GM20000 (cell line): ENCODE measurements at regions not wholly inside any gene's neighbourhood (a gene's known extent, or its start where the extent isn't known, plus 50 kb on each side); places are given as distances from the start of the nearest gene placed in this dataset.

Experiments
- DNase-seq: peaks from one replicate; pipeline ENCODE4 v3.0.0; 2012; ENCODE audit warnings: low spot score
- CTCF ChIP-seq: IDR thresholded peaks from 2 replicates; pipeline ENCODE4 v1.5.1; 2012; ENCODE audit warnings: mild to moderate bottlenecking, control low read depth; ENCODE audit errors: extremely low read depth, missing control alignments

GRCh38 chr2:216974321-216975302 lies 114.7 kb upstream of the TNP1 start:
- TF ChIP-seq CTCF, result no peak
- no peak for DNase-seq

DNA sequence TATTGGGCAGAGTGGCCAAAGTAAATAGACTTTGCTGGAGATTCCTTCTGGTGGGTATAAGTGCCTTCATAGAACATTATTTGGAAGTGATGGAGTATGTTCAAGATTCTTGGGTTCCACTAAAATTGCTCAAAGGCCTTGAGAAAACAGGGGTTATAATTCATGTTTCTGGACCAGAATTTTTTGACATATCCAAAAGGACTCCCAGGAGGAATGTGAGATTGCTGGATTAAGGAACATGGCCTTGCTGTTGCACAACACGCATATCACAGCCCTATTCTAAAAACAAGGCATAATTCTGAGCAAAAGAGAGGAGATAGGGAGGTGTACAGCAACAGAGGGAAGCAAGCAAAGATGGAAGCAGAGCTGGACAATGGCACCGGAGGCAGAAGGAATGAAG lies 111.7 kb upstream of the TNP1 start:
- no peak for DNase-seq
- no peak for TF ChIP-seq CTCF

DNA sequence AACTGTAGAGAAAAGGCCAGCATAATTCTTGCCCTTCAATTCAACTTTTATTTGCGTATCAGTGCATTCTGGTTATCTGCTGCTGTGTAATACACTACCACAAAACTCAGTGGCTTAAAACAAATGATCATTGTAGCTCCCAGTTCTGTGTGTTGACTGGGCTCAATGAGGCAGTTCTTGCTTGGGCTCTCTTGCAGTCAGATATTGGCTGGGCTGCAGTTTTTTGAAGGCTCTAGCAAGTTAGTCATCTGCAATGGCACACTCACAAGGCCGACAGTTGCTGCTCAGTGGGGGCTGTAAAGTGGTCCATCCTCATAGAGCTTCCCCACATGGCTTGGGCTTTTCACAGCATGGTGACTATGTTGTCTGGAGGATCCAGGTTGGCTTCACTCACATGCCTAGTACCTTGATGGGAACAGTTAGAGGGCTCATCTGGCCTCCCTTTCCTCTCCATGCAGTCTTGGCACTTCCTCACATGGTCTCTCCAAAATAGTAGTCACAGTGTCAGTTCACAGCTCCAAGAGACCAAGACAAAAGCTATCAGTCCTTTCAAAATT lies 110.6 kb upstream of the TNP1 start:
- no peak for DNase-seq
- no peak for TF ChIP-seq CTCF

GRCh38 chr2:216967889-216968288 lies 108.0 kb upstream of the TNP1 start:
- TF ChIP-seq CTCF, result no peak
- DNase-seq, result no peak

DNA sequence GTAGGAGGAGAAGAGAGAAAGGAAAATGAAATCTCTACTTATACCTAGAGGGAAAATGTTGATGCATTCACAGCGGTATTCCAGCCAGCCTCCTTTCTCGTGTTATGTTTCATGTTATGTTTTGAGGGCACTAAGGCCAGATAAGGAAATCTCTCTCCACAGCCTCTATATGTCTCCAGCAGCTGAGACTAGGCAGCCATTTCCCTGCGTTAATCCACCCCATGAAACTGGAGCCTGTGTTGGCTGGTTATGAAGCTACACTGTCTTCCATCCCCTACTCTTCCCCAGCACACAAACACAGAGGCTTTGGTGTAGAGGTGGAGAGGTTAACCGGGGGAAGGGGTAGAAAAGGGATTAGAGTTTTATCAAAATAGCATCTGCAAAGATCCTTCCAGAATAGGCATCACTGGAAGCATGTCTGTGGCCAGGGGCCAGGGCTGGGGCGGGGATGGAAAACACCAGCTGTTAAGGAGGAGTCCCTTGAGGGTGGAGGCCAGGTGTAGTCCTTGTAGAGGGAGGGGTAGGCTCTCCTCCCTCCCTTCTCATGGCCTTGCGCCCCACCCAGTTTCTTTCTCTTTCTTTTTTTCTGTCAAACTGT lies 100.9 kb upstream of the TNP1 start:
- no peak for TF ChIP-seq CTCF
- no peak for DNase-seq

- no peak for DNase-seq
- no peak for TF ChIP-seq CTCF
These were observed 99.6 kb upstream of the TNP1 start for GRCh38 chr2:216959433-216959832.
